Cardiac fibroblast (primary cell): ENCODE measurements at regions not wholly inside any gene's neighbourhood (a gene's known extent, or its start where the extent isn't known, plus 50 kb on each side); places are given as distances from the start of the nearest gene placed in this dataset.
"Not testable (repeated sequence)": the region's sequence is repeated elsewhere in the genome, so short reads cannot be mapped to it uniquely, and the experiment has no call there.

Experiments
- DNase-seq, 2 donors: peaks; one replicate each; pipeline versions ENCODE4 v3.0.0 to v3.0.0-alpha.2; 2010; ENCODE audit warnings: low read depth in 2 of 2
- H3K4me3 ChIP-seq, 2 donors: replicated peaks in 1 of 2; 1 replicate in 1 of 2; 2 replicates in 1 of 2; pipeline ENCODE4 v1.5.1; 2011; ENCODE audit warnings: low read depth in 2 of 2, low read length in 2 of 2, mild to moderate bottlenecking in 2 of 2, moderate library complexity in 1 of 2
- TF ChIP-seq, protein P1 (sequence below): IDR thresholded peaks from one replicate; pipeline ENCODE4 v1.5.1; 2011; ENCODE audit warnings: low read depth, mild to moderate bottlenecking, low read length, inconsistent platforms

DNA sequence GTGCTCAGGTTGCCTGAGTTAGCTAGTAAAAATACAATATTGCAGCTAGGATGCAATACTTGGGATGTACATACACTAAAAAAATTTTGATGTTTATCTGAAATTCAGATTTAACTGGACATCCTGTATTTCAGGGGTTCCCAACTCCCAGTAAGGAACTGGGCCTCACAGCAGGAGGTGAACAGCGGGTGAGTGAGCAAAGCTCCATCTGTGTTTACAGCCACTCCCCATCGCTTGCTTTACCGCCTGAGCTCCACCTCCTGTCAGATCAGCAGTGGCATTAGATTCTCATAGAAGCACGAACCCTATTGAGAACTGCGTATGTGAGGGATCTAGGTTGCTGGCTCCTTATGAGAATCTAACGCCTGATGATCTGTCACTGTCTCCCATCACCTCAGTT is 285.1 kb upstream of the PROK2 start:
- TF ChIP-seq, protein P1, sequence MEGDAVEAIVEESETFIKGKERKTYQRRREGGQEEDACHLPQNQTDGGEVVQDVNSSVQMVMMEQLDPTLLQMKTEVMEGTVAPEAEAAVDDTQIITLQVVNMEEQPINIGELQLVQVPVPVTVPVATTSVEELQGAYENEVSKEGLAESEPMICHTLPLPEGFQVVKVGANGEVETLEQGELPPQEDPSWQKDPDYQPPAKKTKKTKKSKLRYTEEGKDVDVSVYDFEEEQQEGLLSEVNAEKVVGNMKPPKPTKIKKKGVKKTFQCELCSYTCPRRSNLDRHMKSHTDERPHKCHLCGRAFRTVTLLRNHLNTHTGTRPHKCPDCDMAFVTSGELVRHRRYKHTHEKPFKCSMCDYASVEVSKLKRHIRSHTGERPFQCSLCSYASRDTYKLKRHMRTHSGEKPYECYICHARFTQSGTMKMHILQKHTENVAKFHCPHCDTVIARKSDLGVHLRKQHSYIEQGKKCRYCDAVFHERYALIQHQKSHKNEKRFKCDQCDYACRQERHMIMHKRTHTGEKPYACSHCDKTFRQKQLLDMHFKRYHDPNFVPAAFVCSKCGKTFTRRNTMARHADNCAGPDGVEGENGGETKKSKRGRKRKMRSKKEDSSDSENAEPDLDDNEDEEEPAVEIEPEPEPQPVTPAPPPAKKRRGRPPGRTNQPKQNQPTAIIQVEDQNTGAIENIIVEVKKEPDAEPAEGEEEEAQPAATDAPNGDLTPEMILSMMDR: no peak
- DNase-seq: no peak

DNA sequence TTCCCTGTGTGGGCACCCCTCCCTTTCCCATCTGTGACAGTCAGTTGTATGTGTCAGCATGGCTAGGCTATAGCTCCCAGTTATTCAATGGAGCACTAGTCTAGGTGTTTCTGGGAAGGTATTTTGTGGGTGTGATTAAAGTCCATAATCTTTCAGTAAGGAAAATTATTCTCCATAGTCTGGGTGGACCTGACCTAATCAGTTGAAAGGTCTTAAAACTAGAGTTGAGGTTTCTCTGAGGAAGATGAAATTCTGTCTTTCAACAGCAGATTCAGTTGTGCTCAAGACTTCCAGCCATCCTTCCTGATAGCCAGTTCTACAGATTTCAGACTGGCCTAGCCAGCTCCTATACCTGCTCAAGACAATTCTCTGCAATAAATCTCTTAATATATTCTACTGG is 284.6 kb upstream of the PROK2 start:
- no peak for DNase-seq
- H3K4me3 ChIP-seq: no peak overlapping the region
- TF ChIP-seq, protein P1: no peak

More for the DNA sequence above, 285.1 kb upstream of the PROK2 start:
- no peak overlapping the region for H3K4me3 ChIP-seq

DNA sequence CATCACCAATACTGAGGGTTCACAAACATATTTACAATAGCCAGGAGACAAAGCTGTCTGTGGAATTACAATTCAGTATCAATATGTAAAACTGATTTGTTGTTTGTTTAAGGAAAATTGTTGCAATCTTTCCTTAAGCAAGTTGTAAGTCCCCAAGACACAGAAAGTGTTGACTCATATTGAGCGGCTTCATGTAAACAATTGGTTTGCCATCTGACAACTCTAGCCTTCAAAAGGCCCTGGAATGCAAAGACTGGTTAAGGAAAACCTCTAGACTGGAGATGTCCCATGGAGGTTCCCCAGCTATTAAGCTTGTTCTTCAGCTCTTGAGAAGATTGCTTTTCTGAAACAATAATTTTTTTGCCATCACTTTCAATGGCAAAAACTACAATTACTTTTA is 283.7 kb upstream of the PROK2 start:
- TF ChIP-seq, protein P1: no peak
- DNase-seq: peak in 1 of 2 donors; percentile 24
- no peak overlapping the region for H3K4me3 ChIP-seq

DNA sequence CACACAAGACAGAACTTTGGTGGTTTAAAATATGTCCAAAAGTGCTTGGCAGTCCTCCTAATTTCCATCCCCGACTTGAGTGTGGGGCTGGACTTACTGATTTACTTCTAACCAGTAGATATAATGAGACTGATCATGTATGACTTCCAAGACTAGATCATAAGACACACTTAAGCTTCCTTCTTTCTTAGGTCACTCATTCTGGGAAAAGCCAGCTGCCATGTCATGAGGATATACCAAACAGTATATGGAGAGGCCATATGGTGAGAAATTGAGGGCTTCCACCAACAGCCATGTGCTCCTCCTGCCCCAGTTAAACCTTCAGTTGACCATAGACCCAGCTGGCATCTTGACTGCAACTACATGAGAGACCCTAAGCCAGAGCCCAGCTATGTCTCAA is 282.8 kb upstream of the PROK2 start:
- peak in 1 of 2 donors; percentile 11 for DNase-seq
- H3K4me3 ChIP-seq: no peak overlapping the region
- TF ChIP-seq, protein P1: no peak

DNA sequence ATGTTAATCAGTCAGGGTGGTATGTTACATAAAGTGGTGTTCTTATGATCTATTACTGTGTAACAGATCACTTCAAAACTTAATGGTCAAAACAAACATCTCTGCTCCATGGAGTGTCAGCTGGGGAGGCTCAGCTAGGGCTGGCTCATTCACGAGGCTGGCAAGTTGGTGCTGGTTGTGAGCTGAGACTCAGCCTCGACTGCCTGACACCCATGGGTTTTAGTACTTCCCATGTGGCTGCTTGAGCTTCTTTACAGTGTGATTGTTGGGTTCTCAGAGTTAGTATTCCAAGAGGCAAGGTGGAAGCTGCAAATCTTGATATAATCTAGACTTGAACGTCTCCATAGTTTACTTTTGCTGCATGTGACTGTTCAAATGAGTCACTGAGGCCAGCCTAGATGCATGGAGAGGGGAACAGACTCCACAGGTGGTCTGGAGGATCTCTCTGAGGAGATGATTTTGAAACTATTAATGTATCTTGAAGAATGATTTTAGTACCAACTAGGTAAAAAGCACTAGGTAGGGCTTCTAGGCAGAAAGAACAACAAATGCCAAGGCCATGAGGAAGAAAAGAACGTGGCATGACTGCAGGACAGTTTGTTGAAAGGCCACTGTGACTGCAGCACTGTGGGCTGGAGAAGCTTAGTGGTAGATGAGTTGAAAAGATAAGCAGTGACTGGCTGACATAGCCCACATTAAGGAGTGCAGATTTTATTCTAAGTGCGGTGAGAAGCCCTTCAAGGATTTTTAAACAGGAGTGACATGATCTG is 281.1 kb upstream of the PROK2 start:
- TF ChIP-seq, protein P1: no peak
- no peak overlapping the region for H3K4me3 ChIP-seq
- no peak for DNase-seq

DNA sequence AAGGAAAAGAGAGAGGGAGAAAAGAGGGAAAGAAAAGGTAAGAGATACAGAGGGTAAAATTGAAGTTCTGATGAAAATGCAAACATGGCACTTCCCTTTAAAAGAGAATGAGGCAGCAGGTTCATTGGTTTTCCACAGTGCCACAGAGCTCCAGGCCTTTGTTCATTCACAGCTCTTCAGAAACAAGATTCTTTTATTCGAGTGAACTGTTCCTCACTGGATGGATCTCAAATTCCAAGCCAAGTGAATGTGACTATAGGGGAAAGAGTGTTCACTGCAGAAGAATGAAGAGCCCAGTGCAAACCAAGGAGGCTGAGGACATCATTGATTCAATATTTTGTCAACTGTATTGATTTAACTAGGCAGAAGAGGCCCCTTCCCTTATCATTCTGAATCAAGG is 280.3 kb upstream of the PROK2 start:
- no peak overlapping the region for H3K4me3 ChIP-seq
- TF ChIP-seq, protein P1: no peak
- no peak for DNase-seq

DNA sequence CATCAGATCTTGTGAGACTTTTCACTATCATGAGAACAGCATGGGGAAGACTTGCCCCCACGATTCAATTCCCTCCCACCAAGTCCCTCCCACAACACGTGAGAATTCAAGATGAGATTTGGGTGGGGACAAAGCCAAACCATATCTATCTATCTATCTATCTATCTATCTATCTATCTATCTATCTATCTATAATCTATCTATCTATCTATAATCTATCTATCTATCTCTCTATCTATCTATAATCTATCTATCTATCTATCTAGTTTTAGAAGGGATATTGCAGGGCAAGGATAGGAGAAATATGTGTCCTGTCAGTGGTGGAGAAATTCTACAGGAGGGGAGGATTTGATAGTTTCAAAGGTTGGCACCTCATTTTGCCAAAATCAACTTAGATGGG is 279.8 kb upstream of the PROK2 start:
- DNase-seq, H3K4me3 ChIP-seq: not testable (repeated sequence)
